ENCODE measurements at regions not wholly inside any gene's neighbourhood (a gene's known extent, or its start where the extent isn't known, plus 50 kb on each side); places are given as distances from the start of the nearest gene placed in this dataset.

- TF ChIP-seq POLR2A (IDR thresholded peaks at IDR 0.05) (no peak), CTCF (IDR thresholded peaks at IDR 0.05) (no peak), EP300 (IDR thresholded peaks at IDR 0.05) (no peak)
Measured at GRCh38 chr1:118711356-118711755, 276.8 kb downstream of the TBX15 start.

All from ovary (tissue), 3 donors.